B cell (primary cell): ENCODE measurements at regions not wholly inside any gene's neighbourhood (a gene's known extent, or its start where the extent isn't known, plus 50 kb on each side); places are given as distances from the start of the nearest gene placed in this dataset.

ENCODE experiments used
- ATAC-seq: fragments of 200-7000 bp; cut with Tn5 transposase; one replicate; pipeline ENCODE4 v1.10.0; 2021; ENCODE audit warnings: low read depth, mild to moderate bottlenecking, moderate number of reproducible peaks, moderate library complexity
- CTCF ChIA-PET: fragments of 350-600 bp; sonication (Branson Sonifier 250); formaldehyde crosslinking; loops from one replicate; lab custom pipeline; 2021; ENCODE audit warnings: antibody characterized with exemption, inconsistent platforms; lab: Charles Lee
- POLR2A ChIA-PET: fragments of 350-600 bp; sonication (Branson Sonifier 250); formaldehyde crosslinking; loops from one replicate; lab custom pipeline; 2021; ENCODE audit warnings: antibody characterized with exemption; lab: Charles Lee
- DNase-seq: peaks from one replicate; pipeline ENCODE4 v3.0.0; 2013
- H2AFZ ChIP-seq: 2 replicates; pipeline ENCODE4 v1.6.1; 2012; ENCODE audit warnings: mild to moderate bottlenecking, low read depth, low read length; ENCODE audit not compliant: insufficient read depth, poor library complexity, severe bottlenecking
- H3K27ac ChIP-seq, 2 donors: 1 replicate in 1 of 2; 2 replicates in 1 of 2; pipeline ENCODE4 v1.5.1; 2012 to 2013; ENCODE audit warnings: low read length in 2 of 2, mild to moderate bottlenecking in 2 of 2, moderate library complexity in 1 of 2
- H3K27me3 ChIP-seq, 4 experiments: fragments of 200-600 bp in 1 of 4; sonication (generic) in 1 of 4; replicated peaks in 1 of 4; 1 replicate in 2 of 4; 2 replicates in 2 of 4; pipeline versions ENCODE4 v1.6.1 to v1.7.0; 2013 to 2016; ENCODE audit warnings: low read length in 3 of 4, mild to moderate bottlenecking in 2 of 4, mixed read lengths in 1 of 4, moderate library complexity in 1 of 4; ENCODE audit not compliant: insufficient read depth in 4 of 4, control insufficient read depth in 3 of 4; ENCODE audit errors: control extremely low read depth in 1 of 4
- H3K36me3 ChIP-seq, 2 experiments: replicated peaks in 1 of 2; 1 replicate in 1 of 2; 2 replicates in 1 of 2; pipeline versions ENCODE4 v1.6.1 to v1.7.1; 2013; ENCODE audit warnings: low read length in 1 of 2; ENCODE audit not compliant: insufficient read depth in 2 of 2, control insufficient read depth in 1 of 2; ENCODE audit errors: control extremely low read depth in 1 of 2, extremely low read depth in 1 of 2
- H3K4me1 ChIP-seq, 2 donors: fragments of 200-600 bp in 1 of 2; sonication (generic) in 1 of 2; 1 replicate in 1 of 2; 2 replicates in 1 of 2; pipeline versions ENCODE4 v1.5.1 to v1.6.1; 2013 to 2017; ENCODE audit warnings: low read length in 2 of 2; ENCODE audit not compliant: control insufficient read depth in 2 of 2, insufficient read depth in 2 of 2
- H3K4me2 ChIP-seq: replicated peaks from 2 replicates; pipeline ENCODE3; 2012; ENCODE audit warnings: mild to moderate bottlenecking, low read depth, low read length; ENCODE audit not compliant: poor library complexity, severe bottlenecking
- H3K4me3 ChIP-seq, 5 experiments: fragments of 200-600 bp in 1 of 5; sonication (generic) in 1 of 5; 1 replicate in 3 of 5; 2 replicates in 2 of 5; pipeline versions ENCODE4 v1.5.1 to v1.7.0; 2011 to 2016; ENCODE audit warnings: low read length in 4 of 5, mild to moderate bottlenecking in 4 of 5, low read depth in 2 of 5, control low read depth in 1 of 5, moderate library complexity in 1 of 5; ENCODE audit not compliant: insufficient read depth in 1 of 5; ENCODE audit errors: control extremely low read depth in 1 of 5, extremely low read depth in 1 of 5
- H3K79me2 ChIP-seq: fragments of 200-600 bp; sonication (generic); one replicate; pipeline ENCODE4 v1.6.0; 2016; ENCODE audit warnings: low read length; ENCODE audit not compliant: control insufficient read depth, insufficient read depth
- H3K9ac ChIP-seq: fragments of 200-600 bp; sonication (generic); 2 replicates; pipeline ENCODE4 v1.6.1; 2017; ENCODE audit warnings: mild to moderate bottlenecking, low read length, moderate library complexity
- H3K9me3 ChIP-seq, 3 donors: one replicate each; pipeline versions ENCODE4 v1.6.1 to v1.7.1; 2013; ENCODE audit warnings: low read length in 2 of 3; ENCODE audit not compliant: control insufficient read depth in 2 of 3, insufficient read depth in 1 of 3; ENCODE audit errors: control extremely low read depth in 1 of 3
- H4K20me1 ChIP-seq: 2 replicates; pipeline ENCODE4 v1.6.0; 2012; ENCODE audit warnings: mild to moderate bottlenecking, low read length; ENCODE audit not compliant: insufficient read depth, control insufficient read depth, poor library complexity, severe bottlenecking
- H3K27ac Mint-ChIP-seq: one replicate; pipeline ENCODE4 v1.8.0; 2021; ENCODE audit warnings: mixed read lengths
- H3K27me3 Mint-ChIP-seq: one replicate; pipeline ENCODE4 v1.8.0; 2021; ENCODE audit warnings: mixed read lengths
- H3K4me1 Mint-ChIP-seq: one replicate; pipeline ENCODE4 v1.8.0; 2021; ENCODE audit warnings: mixed read lengths
- H3K4me3 Mint-ChIP-seq: one replicate; pipeline ENCODE4 v1.8.0; 2021; ENCODE audit warnings: mixed read lengths
- H3K9me3 Mint-ChIP-seq: one replicate; pipeline ENCODE4 v1.8.0; 2022; ENCODE audit warnings: mixed read lengths; ENCODE audit not compliant: insufficient read depth
- EZH2 ChIP-seq: IDR thresholded peaks from 2 replicates; pipeline ENCODE4 v1.6.1; 2012; ENCODE audit warnings: borderline replicate concordance, low read depth, mild to moderate bottlenecking, moderate library complexity, low read length; ENCODE audit not compliant: insufficient read depth, poor library complexity, severe bottlenecking
- WGBS: methylation state at CpG from one replicate; pipeline ENCODE4 v1.1.5; 2013; ENCODE audit warnings: missing lambda C conversion rate; ENCODE audit not compliant: insufficient coverage; 5-methylcytosine and 5-hydroxymethylcytosine counted together
- intact Hi-C: fragments of 100-400 bp; cut with micrococcal nuclease; formaldehyde crosslinking; loops from one replicate; pipeline ENCODE4 v1.10.0; 2022
- TF ChIP-seq, protein P1 (sequence below): fragments of 200-600 bp; IDR thresholded peaks from one replicate; pipeline ENCODE4 v1.8.0; 2022; ENCODE audit warnings: antibody characterized with exemption, mild to moderate bottlenecking

DNA sequence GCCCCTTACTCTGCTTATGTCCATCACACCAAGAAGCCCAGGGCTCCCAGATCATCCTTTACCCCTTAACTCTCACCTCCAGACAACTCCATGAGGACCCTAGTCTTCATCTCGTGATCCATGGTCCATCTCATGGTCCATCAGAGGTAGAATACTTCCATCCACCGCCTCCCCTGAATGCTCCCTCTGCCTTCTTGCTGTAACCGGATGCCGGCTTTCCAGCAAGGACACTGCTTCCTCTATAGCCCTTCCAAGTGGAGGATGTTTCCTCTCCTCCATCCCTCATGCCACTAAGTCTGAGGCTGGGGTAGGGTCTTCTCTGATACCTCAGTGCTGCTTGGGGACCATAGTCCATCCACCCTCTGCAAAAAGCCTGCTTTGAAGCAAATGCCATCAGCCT lies 118.6 kb upstream of the SIX2 start:
- Histone ChIP-seq H3K79me2 (no peaks in the 10 kb centered on the region), H3K27ac (no peak overlapping the region), H3K9me3 (peaks cover 0 to 4% (median 0%) of the 10 kb centered on the region in 3 donors), H3K36me3 (no peaks in the 10 kb centered on the region), H3K4me1 (peaks cover 7 to 18% of the 10 kb centered on the region in 2 donors), H4K20me1 (no peaks in the 10 kb centered on the region), H3K4me3 (no peak overlapping the region), H3K9ac (no peak overlapping the region), H3K27me3 (no peaks in the 10 kb centered on the region), H2AFZ (no peak overlapping the region), H3K4me2 (no peak overlapping the region)
- CTCF ChIA-PET: no interaction called here
- ATAC-seq: no peak
- Mint-ChIP-seq H3K4me3 (no peak overlapping the region), H3K27ac (no peak overlapping the region), H3K9me3 (no peaks in the 10 kb centered on the region), H3K4me1 (peaks cover 10% of the 10 kb centered on the region), H3K27me3 (no peaks in the 10 kb centered on the region)
- DNase-seq: no peak
- POLR2A ChIA-PET: no interaction called here
- intact Hi-C loops: no loop called here
- TF ChIP-seq EZH2: no peak
- TF ChIP-seq, protein P1, sequence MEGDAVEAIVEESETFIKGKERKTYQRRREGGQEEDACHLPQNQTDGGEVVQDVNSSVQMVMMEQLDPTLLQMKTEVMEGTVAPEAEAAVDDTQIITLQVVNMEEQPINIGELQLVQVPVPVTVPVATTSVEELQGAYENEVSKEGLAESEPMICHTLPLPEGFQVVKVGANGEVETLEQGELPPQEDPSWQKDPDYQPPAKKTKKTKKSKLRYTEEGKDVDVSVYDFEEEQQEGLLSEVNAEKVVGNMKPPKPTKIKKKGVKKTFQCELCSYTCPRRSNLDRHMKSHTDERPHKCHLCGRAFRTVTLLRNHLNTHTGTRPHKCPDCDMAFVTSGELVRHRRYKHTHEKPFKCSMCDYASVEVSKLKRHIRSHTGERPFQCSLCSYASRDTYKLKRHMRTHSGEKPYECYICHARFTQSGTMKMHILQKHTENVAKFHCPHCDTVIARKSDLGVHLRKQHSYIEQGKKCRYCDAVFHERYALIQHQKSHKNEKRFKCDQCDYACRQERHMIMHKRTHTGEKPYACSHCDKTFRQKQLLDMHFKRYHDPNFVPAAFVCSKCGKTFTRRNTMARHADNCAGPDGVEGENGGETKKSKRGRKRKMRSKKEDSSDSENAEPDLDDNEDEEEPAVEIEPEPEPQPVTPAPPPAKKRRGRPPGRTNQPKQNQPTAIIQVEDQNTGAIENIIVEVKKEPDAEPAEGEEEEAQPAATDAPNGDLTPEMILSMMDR: no peak
- WGBS: 88% methylated on average over 2 of the region's 4 CpGs

DNA sequence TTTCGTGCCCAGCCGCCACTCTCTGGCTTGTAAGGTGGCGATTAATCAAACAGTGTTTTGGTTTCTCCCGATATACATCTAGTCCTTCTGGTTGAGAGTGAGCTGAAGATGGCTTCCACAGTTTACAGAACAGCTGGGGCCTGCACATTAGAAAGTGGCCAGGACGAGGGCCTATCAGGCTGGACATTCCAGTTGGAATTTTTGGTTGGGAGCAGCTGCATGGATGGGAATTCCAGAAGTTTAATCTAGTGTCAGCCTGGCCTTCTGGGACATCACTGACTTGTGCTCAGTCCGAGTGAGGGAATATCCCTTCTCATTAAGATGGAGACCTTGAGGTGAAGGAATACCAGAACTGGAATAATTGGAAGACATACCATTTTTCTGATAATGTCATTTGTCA lies 118.1 kb upstream of the SIX2 start:
- no peak overlapping the region for H3K4me3 ChIP-seq
- ChIA-PET CTCF (no interaction called here), POLR2A (no interaction called here)
- TF ChIP-seq, protein P1: no peak
- TF ChIP-seq EZH2: no peak
- Mint-ChIP-seq H3K4me3 (no peak overlapping the region), H3K27ac (no peak overlapping the region), H3K4me1 (peaks cover 5% of the 10 kb centered on the region), H3K27me3 (no peaks in the 10 kb centered on the region), H3K9me3 (no peaks in the 10 kb centered on the region)
- no peaks in the 10 kb centered on the region for H3K36me3 ChIP-seq
- no peak overlapping the region for H3K4me2 ChIP-seq
- 94% methylated on average over 5 of the region's 6 CpGs for WGBS
- H3K27ac ChIP-seq: no peak overlapping the region
- no peaks in the 10 kb centered on the region for H3K79me2 ChIP-seq
- H4K20me1 ChIP-seq: no peaks in the 10 kb centered on the region
- no peak overlapping the region for H3K9ac ChIP-seq
- H3K27me3 ChIP-seq: no peaks in the 10 kb centered on the region
- H2AFZ ChIP-seq: no peak overlapping the region
- no peak for DNase-seq
- H3K4me1 ChIP-seq: peaks cover 3 to 12% of the 10 kb centered on the region in 2 donors
- ATAC-seq: no peak
- intact Hi-C loops: no loop called here
- peaks cover 0 to 4% (median 0%) of the 10 kb centered on the region in 3 donors for H3K9me3 ChIP-seq
